K562 (cell line): ENCODE measurements at regions not wholly inside any gene's neighbourhood (a gene's known extent, or its start where the extent isn't known, plus 50 kb on each side); places are given as distances from the start of the nearest gene placed in this dataset.

Experiments used
- ATAC-seq: fragments of 200-7000 bp; cut with Tn5 transposase; 3 replicates; pipeline ENCODE4 v1.9.1; 2020; ENCODE audit warnings: moderate library complexity
- BruUV-seq: library from RNA; stranded (reverse); fragments of 400-500 nt; replicated peaks from 2 replicates; lab custom pipeline; 2021; lab: Mats Ljungman, UMichigan
- CTCF ChIA-PET: fragments of 300-600 bp; formaldehyde crosslinking; extraction: SDS; loops from one replicate; lab custom pipeline; 2021; ENCODE audit warnings: low intra/inter-chr PET ratio; lab: Yijun Ruan, JAX
- POLR2A ChIA-PET: fragments of 300-600, 350-650 bp; sonication (Branson Sonifier 250); formaldehyde crosslinking; extraction: SDS; loops from one replicate; lab custom pipeline; 2021; ENCODE audit warnings: antibody characterized with exemption, inconsistent platforms; lab: Yijun Ruan, JAX
- DNase-seq, 4 experiments: peaks; one replicate each; pipeline versions ENCODE4 v3.0.0 to v3.0.0-alpha.2; 2011 to 2018; ENCODE audit warnings: low spot score in 3 of 4, mixed read lengths in 3 of 4; ENCODE audit errors: extremely low read depth in 1 of 4
- FAIRE-seq: peaks from 2 replicates; lab custom pipeline; 2011; peaks lifted over from hg19 to GRCh38; lab: Jason Lieb, UNC
- H2AFZ ChIP-seq: 2 replicates; pipeline ENCODE4 v1.6.0; 2011; ENCODE audit warnings: low read depth, low read length, control low read depth, inconsistent platforms
- H3K27ac ChIP-seq: fragments of 200-600 bp; 3 replicates; pipeline ENCODE4 v1.8.0; 2011; ENCODE audit warnings: low read depth, mild to moderate bottlenecking, control low read depth, inconsistent platforms, low read length, moderate library complexity, mixed read lengths; ENCODE audit errors: extremely low read depth
- H3K27me3 ChIP-seq, 2 experiments: fragments of 300-600 bp in 1 of 2; 2 replicates in 1 of 2; 3 replicates in 1 of 2; pipeline versions ENCODE4 v1.6.0 to v1.8.0; 2011; ENCODE audit warnings: inconsistent platforms in 2 of 2, low read length in 2 of 2, mild to moderate bottlenecking in 1 of 2, mixed read lengths in 1 of 2, moderate library complexity in 1 of 2; ENCODE audit not compliant: control insufficient read depth in 2 of 2, insufficient read depth in 2 of 2
- H3K36me3 ChIP-seq: fragments of 300-600 bp; 3 replicates; pipeline ENCODE4 v1.8.0; 2011; ENCODE audit warnings: mild to moderate bottlenecking, low read length, inconsistent platforms; ENCODE audit not compliant: control insufficient read depth, insufficient read depth
- H3K4me1 ChIP-seq, 2 experiments: fragments of 200-600 bp in 1 of 2; replicated peaks in 1 of 2; 2 replicates in 1 of 2; 3 replicates in 1 of 2; pipeline versions ENCODE4 v1.5.1 to v1.8.0; 2011; ENCODE audit warnings: inconsistent platforms in 2 of 2, low read length in 2 of 2, mild to moderate bottlenecking in 1 of 2, mixed read lengths in 1 of 2, moderate library complexity in 1 of 2; ENCODE audit not compliant: control insufficient read depth in 2 of 2, insufficient read depth in 2 of 2
- H3K4me2 ChIP-seq: 2 replicates; pipeline ENCODE4 v1.6.1; 2011; ENCODE audit warnings: low read length, control low read depth, inconsistent platforms, mixed read lengths; ENCODE audit not compliant: insufficient read depth
- H3K4me3 ChIP-seq: fragments of 200-600 bp; sonication (generic), shearing (Covaris generic); 2 replicates; pipeline ENCODE4 v1.5.1; 2016; ENCODE audit warnings: control low read depth, inconsistent platforms
- H3K79me2 ChIP-seq: fragments of 200-600 bp; 3 replicates; pipeline ENCODE4 v1.8.0; 2011; ENCODE audit warnings: low read length, inconsistent platforms; ENCODE audit not compliant: control insufficient read depth, insufficient read depth
- H3K9ac ChIP-seq, 2 experiments: 2 replicates each; pipeline versions ENCODE4 v1.6.0 to v1.6.1; 2011; ENCODE audit warnings: low read depth in 2 of 2, low read length in 2 of 2, control low read depth in 1 of 2, inconsistent platforms in 1 of 2, mild to moderate bottlenecking in 1 of 2, mixed read lengths in 1 of 2; ENCODE audit not compliant: insufficient read depth in 1 of 2
- H3K9me1 ChIP-seq: one replicate; pipeline ENCODE4 v1.6.0; 2011; ENCODE audit warnings: inconsistent platforms, mild to moderate bottlenecking, low read length, moderate library complexity; ENCODE audit not compliant: control insufficient read depth, insufficient read depth
- H3K9me3 ChIP-seq: replicated peaks from 2 replicates; pipeline ENCODE4 v1.5.1; 2011; ENCODE audit warnings: low read depth, low read length, inconsistent platforms; ENCODE audit not compliant: control insufficient read depth, insufficient read depth
- H4K20me1 ChIP-seq: replicated peaks from 2 replicates; pipeline ENCODE4 v1.6.1; 2011; ENCODE audit warnings: low read length, inconsistent platforms, mixed read lengths; ENCODE audit not compliant: control insufficient read depth, insufficient read depth
- BRCA1 ChIP-seq, 2 experiments: fragments of 450-650 bp in 1 of 2; sonication (generic) in 1 of 2; formaldehyde crosslinking in 1 of 2; IDR thresholded peaks; 2 replicates each; pipeline versions ENCODE4 v1.5.0 to v1.6.1; 2017 to 2020; ENCODE audit warnings: mild to moderate bottlenecking in 1 of 2, missing genetic modification reagents in 1 of 2
- CBX3 ChIP-seq, 2 experiments: IDR thresholded peaks; 1 replicate in 1 of 2; 2 replicates in 1 of 2; pipeline ENCODE4 v1.6.1; 2012; ENCODE audit warnings: inconsistent platforms in 2 of 2, low read length in 2 of 2, borderline replicate concordance in 1 of 2, control low read depth in 1 of 2
- CREB3 ChIP-seq: fragments of 450-650 bp; conservative IDR thresholded peaks from 2 replicates; pipeline ENCODE4 v1.6.1; 2016; ENCODE audit warnings: missing genetic modification characterization, low read depth, mild to moderate bottlenecking, missing compliant biosample characterization, moderate library complexity
- DEAF1 ChIP-seq: fragments of 450-650 bp; formaldehyde crosslinking; IDR thresholded peaks from 2 replicates; pipeline ENCODE4 v1.4.0; 2020; ENCODE audit warnings: mild to moderate bottlenecking, moderate library complexity
- DLX4 ChIP-seq: fragments of 250-450 bp; sonication (Bioruptor Pico); IDR thresholded peaks from 2 replicates; pipeline ENCODE4 v1.6.1; 2021; ENCODE audit warnings: mild to moderate bottlenecking
- ELK1 ChIP-seq: sonication (generic); formaldehyde crosslinking; IDR thresholded peaks from 2 replicates; pipeline ENCODE4 v1.8.1; 2022; ENCODE audit warnings: missing genetic modification reagents
- EP300 ChIP-seq: IDR thresholded peaks from 2 replicates; pipeline ENCODE4 v1.6.1; 2012; ENCODE audit warnings: low read length, improper control_type of control experiment
- ID3 ChIP-seq, 2 experiments: fragments of 250-450 bp in 1 of 2; fragments of 450-650 bp in 1 of 2; sonication (Bioruptor Pico) in 1 of 2; IDR thresholded peaks; 2 replicates each; pipeline versions ENCODE4 v1.6.1 to v1.8.0; 2016 to 2021; ENCODE audit warnings: mild to moderate bottlenecking in 2 of 2, moderate library complexity in 2 of 2, missing compliant biosample characterization in 1 of 2, missing genetic modification characterization in 1 of 2
- KLF10 ChIP-seq: fragments of 250-450 bp; sonication (Bioruptor Pico); IDR thresholded peaks from 2 replicates; pipeline ENCODE4 v1.6.1; 2021; ENCODE audit warnings: matching md5 sums
- MTA3 ChIP-seq: fragments of 450-650 bp; formaldehyde crosslinking; IDR thresholded peaks from 2 replicates; pipeline ENCODE4 v1.6.1; 2017; ENCODE audit warnings: mild to moderate bottlenecking, borderline replicate concordance
- POLR3G ChIP-seq: IDR thresholded peaks from 2 replicates; pipeline ENCODE4 v1.6.1; 2011; ENCODE audit not compliant: insufficient read length, insufficient replicate concordance; ENCODE audit errors: extremely low read depth
- RB1 ChIP-seq: fragments of 450-650 bp; IDR thresholded peaks from 2 replicates; pipeline ENCODE4 v1.6.1; 2017; ENCODE audit warnings: low read depth, mild to moderate bottlenecking
- SRF ChIP-seq, 2 experiments: fragments of 250-450, 450-650 bp in 1 of 2; sonication (Bioruptor Pico) in 1 of 2; sonication (generic) in 1 of 2; formaldehyde crosslinking; IDR thresholded peaks; 2 replicates each; pipeline versions ENCODE4 v1.5.0 to v1.5.1; 2020 to 2022; ENCODE audit warnings: mild to moderate bottlenecking in 1 of 2, missing genetic modification reagents in 1 of 2
- USF1 ChIP-seq: sonication (generic); formaldehyde crosslinking; IDR thresholded peaks from 2 replicates; pipeline ENCODE4 v1.9.0; 2022; ENCODE audit warnings: mild to moderate bottlenecking, missing genetic modification reagents
- ZNF174 ChIP-seq: fragments of 250-450 bp; sonication (Bioruptor Pico); IDR thresholded peaks from 2 replicates; pipeline ENCODE4 v1.4.0; 2020; ENCODE audit warnings: mild to moderate bottlenecking
- ZNF175 ChIP-seq: fragments of 200-800 bp; sonication (Bioruptor generic); IDR thresholded peaks from 2 replicates; pipeline ENCODE4 v1.6.1; 2016; ENCODE audit warnings: low read depth, mild to moderate bottlenecking, missing genetic modification characterization, missing compliant biosample characterization
- WGBS: fragments of 100-300 bp; shearing (Covaris generic); methylation state at CpG from one replicate; pipeline ENCODE4 v1.1.6; 2016; ENCODE audit warnings: low coverage, mixed read lengths; ENCODE audit not compliant: insufficient coverage; ENCODE audit errors: missing lambda C conversion rate; 5-methylcytosine and 5-hydroxymethylcytosine counted together
- in situ Hi-C: fragments of 300-500 bp; cut with MboI; formaldehyde crosslinking; loops from 4 replicates; pipeline ENCODE4 v1.15.0; 2018; ENCODE audit warnings: inconsistent platforms, mixed read lengths
- intact Hi-C: fragments of 100-400 bp; cut with micrococcal nuclease; formaldehyde crosslinking; loops from 2 replicates; pipeline ENCODE4 v1.14.2; 2022

GRCh38 chr5:2192496-2192895 is 309.8 kb upstream of the IRX4 start:
- in situ Hi-C loops, result no loop called here
- H3K4me2 ChIP-seq, result no peak overlapping the region
- ATAC-seq, result no peak
- H3K9me1 ChIP-seq, result no peaks in the 10 kb centered on the region
- H4K20me1 ChIP-seq, result peaks cover 6% of the 10 kb centered on the region
- no peak overlapping the region for H2AFZ ChIP-seq
- no peak overlapping the region for H3K27ac ChIP-seq
- TF ChIP-seq SRF (CRISPR knock-in tag; IDR thresholded peaks at IDR 0.05) (no peak), EP300 (no peak), CREB3 (tag) (no peak), ID3 (CRISPR knock-in tag; IDR thresholded peaks at IDR 0.05) (no peak), ID3 (tag; IDR thresholded peaks at IDR 0.05) (no peak), ELK1 (CRISPR knock-in tag) (no peak), CBX3 (IDR thresholded peaks at IDR 0.05; ENCODE audit: borderline replicate concordance in 1 of 2, low read length in 2 of 2) (no peak), RB1 (no peak), DLX4 (CRISPR knock-in tag) (no peak), ZNF175 (CRISPR knock-in tag) (no peak), BRCA1 (IDR thresholded peaks at IDR 0.05) (no peak), BRCA1 (CRISPR knock-in tag; IDR thresholded peaks at IDR 0.05) (no peak), KLF10 (CRISPR knock-in tag) (no peak), ZNF174 (no peak), POLR3G (no peak), USF1 (CRISPR knock-in tag) (no peak), DEAF1 (CRISPR knock-in tag) (no peak), MTA3 (no peak)
- no TSS peak for BruUV-seq
- WGBS, result 0% methylated on average over 8 of the region's 8 CpGs
- no peaks in the 10 kb centered on the region for H3K9me3 ChIP-seq
- ChIA-PET POLR2A (no interaction called here), CTCF (no interaction called here)
- intact Hi-C loops, result no loop called here
- H3K36me3 ChIP-seq, result no peaks in the 10 kb centered on the region
- no peak overlapping the region for H3K4me3 ChIP-seq
- H3K79me2 ChIP-seq, result no peaks in the 10 kb centered on the region
- no peaks in the 10 kb centered on the region for H3K4me1 ChIP-seq
- H3K27me3 ChIP-seq, result peaks cover 14 to 39% of the 10 kb centered on the region in 2 experiments
- FAIRE-seq, result no peak
- no peak for DNase-seq
- H3K9ac ChIP-seq, result no peak overlapping the region
